ENCODE measurements at regions not wholly inside any gene's neighbourhood (a gene's known extent, or its start where the extent isn't known, plus 50 kb on each side); places are given as distances from the start of the nearest gene placed in this dataset.
"Not testable (repeated sequence)": the region's sequence is repeated elsewhere in the genome, so short reads cannot be mapped to it uniquely, and the experiment has no call there.

GRCh38 chr2:163085366-163086024 is 246.9 kb upstream of the KCNH7 start:
- in situ Hi-C loops (cut with MboI); ATAC-seq; FAIRE-seq; H3K9ac ChIP-seq (ENCODE audit: insufficient read depth in 1 of 2, low read depth in 2 of 2, low read length in 2 of 2); intact Hi-C loops (cut with micrococcal nuclease); H3K27me3 ChIP-seq (ENCODE audit: control insufficient read depth in 2 of 2, insufficient read depth in 2 of 2, low read length in 2 of 2); BruUV-seq (replicated peaks); H3K9me1 ChIP-seq (ENCODE audit: control insufficient read depth, insufficient read depth, low read length); H3K79me2 ChIP-seq (ENCODE audit: control insufficient read depth, insufficient read depth, low read length); CTCF ChIA-PET (ENCODE audit: low intra/inter-chr PET ratio); H3K4me2 ChIP-seq (ENCODE audit: insufficient read depth, low read length); H4K20me1 ChIP-seq (replicated peaks; ENCODE audit: control insufficient read depth, insufficient read depth, low read length); POLR2A ChIA-PET; H3K9me3 ChIP-seq (replicated peaks; ENCODE audit: control insufficient read depth, insufficient read depth, low read depth, low read length); H3K36me3 ChIP-seq (ENCODE audit: control insufficient read depth, insufficient read depth, low read length); H3K27ac ChIP-seq (ENCODE audit: extremely low read depth, low read depth, low read length); H3K4me1 ChIP-seq (replicated peaks in 1 of 2; ENCODE audit: control insufficient read depth in 2 of 2, insufficient read depth in 2 of 2, low read length in 2 of 2); H2AFZ ChIP-seq (ENCODE audit: low read depth, low read length); H3K4me3 ChIP-seq; DNase-seq (ENCODE audit: extremely low read depth in 1 of 4, low spot score in 3 of 4): not testable (repeated sequence)
- WGBS (ENCODE audit: insufficient coverage, low coverage, missing lambda C conversion rate) = 0% methylated on average over 12 of the region's 12 CpGs

- BruUV-seq (replicated peaks) = no TSS peak
- Histone ChIP-seq H3K27ac (ENCODE audit: extremely low read depth, low read depth, low read length) (no peak overlapping the region), H3K9me3 (replicated peaks; ENCODE audit: control insufficient read depth, insufficient read depth, low read depth, low read length) (no peaks in the 10 kb centered on the region), H3K79me2 (ENCODE audit: control insufficient read depth, insufficient read depth, low read length) (no peaks in the 10 kb centered on the region), H3K4me3 (no peak overlapping the region), H3K9me1 (ENCODE audit: control insufficient read depth, insufficient read depth, low read length) (no peaks in the 10 kb centered on the region), H2AFZ (ENCODE audit: low read depth, low read length) (no peak overlapping the region), H3K4me1 (replicated peaks in 1 of 2; ENCODE audit: control insufficient read depth in 2 of 2, insufficient read depth in 2 of 2, low read length in 2 of 2) (no peaks in the 10 kb centered on the region), H3K36me3 (ENCODE audit: control insufficient read depth, insufficient read depth, low read length) (no peaks in the 10 kb centered on the region), H4K20me1 (replicated peaks; ENCODE audit: control insufficient read depth, insufficient read depth, low read length) (no peaks in the 10 kb centered on the region), H3K9ac (ENCODE audit: insufficient read depth in 1 of 2, low read depth in 2 of 2, low read length in 2 of 2) (no peak overlapping the region), H3K4me2 (ENCODE audit: insufficient read depth, low read length) (no peak overlapping the region), H3K27me3 (ENCODE audit: control insufficient read depth in 2 of 2, insufficient read depth in 2 of 2, low read length in 2 of 2) (no peaks in the 10 kb centered on the region)
- POLR2A ChIA-PET = interaction anchor here (0.6 kb wide), 1 partner anchor 601 kb away, joined by 3 read pairs; no protein-coding TSS in a partner anchor
- CTCF ChIA-PET (ENCODE audit: low intra/inter-chr PET ratio) = no interaction called here
- ATAC-seq = no peak
- no peak for FAIRE-seq
- no peak for DNase-seq (ENCODE audit: extremely low read depth in 1 of 4, low spot score in 3 of 4)
- intact Hi-C loops (cut with micrococcal nuclease) (no loop called here), in situ Hi-C loops (cut with MboI) (no loop called here)
- TF ChIP-seq ZNF561 (CRISPR knock-in tag; conservative IDR thresholded peaks at IDR 0.05) = no peak
Measured at GRCh38 chr2:163081754-163082153, 243.2 kb upstream of the KCNH7 start.
